ENCODE measurements at regions not wholly inside any gene's neighbourhood (a gene's known extent, or its start where the extent isn't known, plus 50 kb on each side); places are given as distances from the start of the nearest gene placed in this dataset.

DNA sequence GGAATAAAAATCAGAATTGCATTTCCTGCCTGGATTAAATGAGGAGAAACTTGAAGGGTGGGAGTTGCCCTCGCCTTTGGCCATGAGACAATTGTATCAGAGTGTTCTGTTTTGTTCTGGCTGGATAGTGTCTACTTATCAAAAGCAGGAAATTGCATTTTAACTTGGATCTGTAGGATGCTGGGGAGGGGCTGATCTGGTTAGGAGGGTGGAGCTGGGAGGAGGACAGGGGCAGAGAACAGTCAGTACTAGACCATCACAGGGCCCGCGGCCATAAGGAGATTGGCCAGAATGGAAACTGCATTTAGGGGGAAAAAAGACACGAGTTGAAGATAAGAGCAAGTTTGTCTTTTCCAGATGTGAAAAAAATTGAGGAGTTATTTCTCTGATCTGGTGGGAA is 199.1 kb upstream of the POU3F3 start:
- H3K4me1 Mint-ChIP-seq = peaks cover 7% of the 10 kb centered on the region

DNA sequence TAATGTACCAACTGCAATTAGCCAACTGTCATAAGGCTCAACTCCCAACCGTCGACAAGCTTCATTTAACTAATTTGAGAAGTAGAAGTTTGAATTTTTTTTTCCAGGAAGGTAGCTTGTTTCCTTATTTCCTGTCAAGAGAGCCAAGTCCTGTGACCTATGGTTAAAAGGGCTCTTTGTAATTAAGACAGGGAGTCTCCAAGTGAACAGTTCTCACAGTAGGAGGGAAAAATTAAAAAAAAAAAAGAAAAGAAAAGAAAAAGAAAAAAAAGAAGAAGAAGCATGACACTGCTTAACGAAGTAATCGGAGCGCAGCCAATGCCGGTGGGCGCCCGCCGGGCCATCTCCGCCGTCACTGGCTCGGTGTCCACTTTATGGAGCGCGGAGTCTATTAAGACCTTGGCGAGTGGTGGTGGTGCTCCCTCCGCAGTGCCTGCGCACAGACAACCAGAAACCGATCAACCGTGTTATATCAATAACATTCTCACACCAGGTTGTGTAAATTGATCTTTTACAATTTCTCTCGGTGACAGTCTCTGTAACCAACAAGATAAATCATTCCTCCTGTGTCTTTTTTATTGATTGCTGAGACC is 197.2 kb upstream of the POU3F3 start:
- H3K4me3 Mint-ChIP-seq = no peak overlapping the region
- Histone ChIP-seq H3K27ac (ENCODE audit: low read depth, low read length) (peak overlapping the region; percentile 51), H3K36me3 (ENCODE audit: control insufficient read depth, insufficient read depth, low read length) (no peaks in the 10 kb centered on the region), H3K9me3 (ENCODE audit: control insufficient read depth, low read length) (no peaks in the 10 kb centered on the region), H3K4me3 (ENCODE audit: low read length) (no peak overlapping the region), H3K9ac (ENCODE audit: extremely low read depth, low read length, poor library complexity, severe bottlenecking) (no peak overlapping the region), H3K4me1 (ENCODE audit: control insufficient read depth, insufficient read depth, low read length) (no peaks in the 10 kb centered on the region), H3K27me3 (ENCODE audit: control insufficient read depth, insufficient read depth, low read length, poor library complexity, severe bottlenecking) (peaks cover 11% of the 10 kb centered on the region)
- H3K27ac Mint-ChIP-seq = no peak overlapping the region
- no peaks in the 10 kb centered on the region for H3K36me3 Mint-ChIP-seq (ENCODE audit: low read depth)
- no peak for DNase-seq
- peaks cover 46% of the 10 kb centered on the region for H3K27me3 Mint-ChIP-seq (ENCODE audit: insufficient read depth)
- no peaks in the 10 kb centered on the region for H3K9me3 Mint-ChIP-seq
- TF ChIP-seq, protein P1, sequence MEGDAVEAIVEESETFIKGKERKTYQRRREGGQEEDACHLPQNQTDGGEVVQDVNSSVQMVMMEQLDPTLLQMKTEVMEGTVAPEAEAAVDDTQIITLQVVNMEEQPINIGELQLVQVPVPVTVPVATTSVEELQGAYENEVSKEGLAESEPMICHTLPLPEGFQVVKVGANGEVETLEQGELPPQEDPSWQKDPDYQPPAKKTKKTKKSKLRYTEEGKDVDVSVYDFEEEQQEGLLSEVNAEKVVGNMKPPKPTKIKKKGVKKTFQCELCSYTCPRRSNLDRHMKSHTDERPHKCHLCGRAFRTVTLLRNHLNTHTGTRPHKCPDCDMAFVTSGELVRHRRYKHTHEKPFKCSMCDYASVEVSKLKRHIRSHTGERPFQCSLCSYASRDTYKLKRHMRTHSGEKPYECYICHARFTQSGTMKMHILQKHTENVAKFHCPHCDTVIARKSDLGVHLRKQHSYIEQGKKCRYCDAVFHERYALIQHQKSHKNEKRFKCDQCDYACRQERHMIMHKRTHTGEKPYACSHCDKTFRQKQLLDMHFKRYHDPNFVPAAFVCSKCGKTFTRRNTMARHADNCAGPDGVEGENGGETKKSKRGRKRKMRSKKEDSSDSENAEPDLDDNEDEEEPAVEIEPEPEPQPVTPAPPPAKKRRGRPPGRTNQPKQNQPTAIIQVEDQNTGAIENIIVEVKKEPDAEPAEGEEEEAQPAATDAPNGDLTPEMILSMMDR (conservative IDR thresholded peaks at IDR 0.05) = no peak
- peaks cover 7% of the 10 kb centered on the region for H3K4me1 Mint-ChIP-seq
- WGBS, 2 experiments (ENCODE audit: insufficient coverage in 1 of 2, insufficient read length in 1 of 2) = 82 to 88% methylated on average over 17 to 20 of the region's 20 CpGs

More for the DNA sequence above, 199.1 kb upstream of the POU3F3 start:
- Histone ChIP-seq H3K4me3 (ENCODE audit: low read length) (no peak overlapping the region), H3K27ac (ENCODE audit: low read depth, low read length) (no peak overlapping the region), H3K36me3 (ENCODE audit: control insufficient read depth, insufficient read depth, low read length) (no peaks in the 10 kb centered on the region), H3K4me1 (ENCODE audit: control insufficient read depth, insufficient read depth, low read length) (no peaks in the 10 kb centered on the region), H3K9me3 (ENCODE audit: control insufficient read depth, low read length) (no peaks in the 10 kb centered on the region), H3K27me3 (ENCODE audit: control insufficient read depth, insufficient read depth, low read length, poor library complexity, severe bottlenecking) (peaks cover 10% of the 10 kb centered on the region), H3K9ac (ENCODE audit: extremely low read depth, low read length, poor library complexity, severe bottlenecking) (no peak overlapping the region)
- TF ChIP-seq, protein P1 (conservative IDR thresholded peaks at IDR 0.05) = no peak
- Mint-ChIP-seq H3K4me3 (no peak overlapping the region), H3K9me3 (no peaks in the 10 kb centered on the region), H3K27me3 (ENCODE audit: insufficient read depth) (peaks cover 31% of the 10 kb centered on the region), H3K36me3 (ENCODE audit: low read depth) (no peaks in the 10 kb centered on the region), H3K27ac (no peak overlapping the region)
- no peak for DNase-seq
- 90 to 100% methylated on average over 3 to 4 of the region's 4 CpGs for WGBS, 2 experiments (ENCODE audit: insufficient coverage in 1 of 2, insufficient read length in 1 of 2)

DNA sequence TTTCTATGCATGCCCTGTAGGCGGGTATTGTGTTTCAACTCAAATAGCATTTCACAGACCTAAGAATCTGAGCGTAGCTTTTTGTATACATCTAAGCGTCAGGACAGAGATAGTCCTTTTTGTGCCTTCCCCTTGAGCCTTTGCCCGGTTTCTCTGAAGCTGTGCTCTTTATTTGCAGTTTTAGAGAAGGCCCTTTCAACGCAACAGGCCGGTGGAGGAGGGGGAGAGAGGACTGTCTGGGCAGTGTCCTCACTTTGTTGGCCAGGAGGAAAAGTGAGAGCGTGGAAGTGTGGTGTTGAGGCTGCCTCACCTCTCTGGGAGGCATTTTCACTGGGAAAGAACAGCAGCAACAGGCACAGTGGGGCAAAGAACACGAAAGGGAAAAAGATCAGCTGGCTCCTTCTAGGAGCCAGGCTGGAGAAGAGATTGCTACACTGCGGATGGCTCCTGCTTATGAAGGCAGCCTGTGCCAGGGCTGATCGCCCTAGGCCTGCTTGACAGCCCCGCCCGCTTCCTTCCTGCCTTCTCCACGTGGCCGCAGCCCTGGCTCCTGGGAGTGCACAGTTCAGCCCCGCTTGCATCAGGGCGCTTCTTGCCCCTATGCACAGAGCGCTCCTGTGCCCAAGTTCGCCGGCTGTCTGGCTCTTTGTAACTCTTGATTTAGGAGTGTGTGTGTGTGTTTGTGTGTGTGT is 195.6 kb upstream of the POU3F3 start:
- H3K4me3 ChIP-seq (ENCODE audit: low read length) = no peak overlapping the region
- Mint-ChIP-seq H3K9me3 (no peaks in the 10 kb centered on the region), H3K27me3 (ENCODE audit: insufficient read depth) (peaks cover 46% of the 10 kb centered on the region), H3K4me1 (peaks cover 7% of the 10 kb centered on the region), H3K36me3 (ENCODE audit: low read depth) (no peaks in the 10 kb centered on the region), H3K27ac (no peak overlapping the region), H3K4me3 (peak overlapping the region; percentile 59)
- no peaks in the 10 kb centered on the region for H3K9me3 ChIP-seq (ENCODE audit: control insufficient read depth, low read length)
- H3K36me3 ChIP-seq (ENCODE audit: control insufficient read depth, insufficient read depth, low read length) = no peaks in the 10 kb centered on the region
- 38 to 58% methylated on average over 8 to 19 of the region's 19 CpGs for whole genome bisulfite sequencing, 2 experiments (ENCODE audit: insufficient coverage in 1 of 2, insufficient read length in 1 of 2)
- peaks cover 11% of the 10 kb centered on the region for H3K27me3 ChIP-seq (ENCODE audit: control insufficient read depth, insufficient read depth, low read length, poor library complexity, severe bottlenecking)
- H3K9ac ChIP-seq (ENCODE audit: extremely low read depth, low read length, poor library complexity, severe bottlenecking) = no peak overlapping the region
- H3K27ac ChIP-seq (ENCODE audit: low read depth, low read length) = peak overlapping the region; percentile 54
- peak; percentile 85 for DNase-seq
- TF ChIP-seq, protein P1 (conservative IDR thresholded peaks at IDR 0.05) = peak; percentile 17
- H3K4me1 ChIP-seq (ENCODE audit: control insufficient read depth, insufficient read depth, low read length) = no peaks in the 10 kb centered on the region
